Breast epithelium (tissue), 3 donors: ENCODE measurements at regions not wholly inside any gene's neighbourhood (a gene's known extent, or its start where the extent isn't known, plus 50 kb on each side); places are given as distances from the start of the nearest gene placed in this dataset.

Experiments
- CTCF ChIP-seq, 3 donors: fragments of 450-650 bp; IDR thresholded peaks; one replicate each; pipeline ENCODE4 v1.5.1; 2016 to 2017; ENCODE audit warnings: antibody characterized with exemption in 3 of 3, mild to moderate bottlenecking in 3 of 3, moderate library complexity in 3 of 3
- POLR2AphosphoS5 ChIP-seq, 3 donors: sonication (generic); formaldehyde crosslinking; IDR thresholded peaks; one replicate each; pipeline ENCODE4 v1.6.1; 2017; ENCODE audit warnings: antibody characterized with exemption in 3 of 3

- TF ChIP-seq CTCF (IDR thresholded peaks at IDR 0.05) (no peak), POLR2AphosphoS5 (IDR thresholded peaks at IDR 0.05) (no peak)
Observed at GRCh38 chr15:25946241-25946805, 83.2 kb upstream of the ATP10A start.
